HG03469 (cell line): ENCODE measurements at regions not wholly inside any gene's neighbourhood (a gene's known extent, or its start where the extent isn't known, plus 50 kb on each side); places are given as distances from the start of the nearest gene placed in this dataset.
"Not testable (repeated sequence)": the region's sequence is repeated elsewhere in the genome, so short reads cannot be mapped to it uniquely, and the experiment has no call there.

Experiments used
- ATAC-seq: cut with Tn5 transposase; IDR thresholded peaks from one replicate; pipeline ENCODE4 v1.9.1; 2021; ENCODE audit warnings: mild to moderate bottlenecking, moderate library complexity, moderate number of reproducible peaks; ENCODE audit not compliant: unreplicated experiment

DNA sequence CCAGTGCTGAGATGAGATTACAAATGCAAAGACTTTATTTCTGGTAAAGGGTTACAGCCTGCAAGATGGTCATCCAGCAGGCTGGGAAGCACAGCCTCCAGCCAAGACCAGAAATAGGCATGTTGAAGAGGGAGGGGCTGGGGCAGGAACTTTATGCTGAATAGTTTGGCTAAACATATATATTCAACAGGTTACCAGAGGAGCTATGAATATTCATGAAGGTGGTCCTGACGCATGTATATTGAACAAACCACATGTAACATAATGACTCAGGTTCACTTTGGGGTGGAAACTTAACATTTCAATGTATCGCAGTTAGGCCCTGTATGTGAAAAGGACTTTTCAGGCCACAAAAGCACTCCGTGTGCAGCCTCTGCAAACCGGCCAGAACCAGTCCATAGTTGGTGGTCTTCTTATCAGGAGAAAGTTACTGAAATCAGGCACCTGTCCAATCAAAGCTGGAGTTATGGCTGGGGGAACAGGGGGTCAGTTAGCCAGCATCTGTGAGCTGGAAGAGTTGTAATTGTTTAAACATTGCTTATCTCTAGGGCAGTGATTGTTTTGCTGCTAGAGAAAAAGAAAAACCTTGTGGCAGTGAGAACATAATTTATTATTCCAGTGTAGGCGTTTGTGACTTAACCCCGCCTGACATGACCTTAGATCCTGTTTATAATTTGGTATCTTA is 372.9 kb upstream of the AUTS2 start:
- ATAC-seq: no peak

DNA sequence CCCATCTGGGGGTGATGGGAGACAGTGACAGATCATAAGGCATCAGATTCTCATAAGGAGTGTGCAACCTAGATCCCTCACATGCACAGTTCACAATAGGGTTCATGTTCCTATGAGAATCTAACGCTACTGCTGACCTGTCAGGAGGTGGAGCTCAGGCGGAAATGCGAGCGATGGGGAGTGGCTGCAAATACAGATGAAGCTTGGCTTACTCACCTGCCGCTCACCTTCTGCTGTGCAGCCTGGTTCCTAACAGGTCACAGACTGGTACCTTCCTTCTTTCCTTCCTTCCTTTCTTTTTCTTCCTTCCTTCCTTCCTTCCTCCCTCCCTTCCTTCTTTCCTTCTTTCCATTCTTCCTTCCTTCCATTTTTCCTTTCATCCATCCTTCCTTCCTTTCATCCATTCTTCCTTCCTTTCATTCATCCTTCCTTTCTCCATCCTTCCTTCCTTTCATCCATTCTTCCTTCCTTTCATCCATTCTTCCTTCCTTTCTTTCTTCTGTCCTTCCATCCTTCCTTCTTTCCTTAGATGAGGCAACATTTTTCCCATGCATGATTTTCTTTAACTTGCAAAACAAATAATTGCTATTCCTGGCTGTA is 370.0 kb upstream of the AUTS2 start:
- ATAC-seq: no peak

DNA sequence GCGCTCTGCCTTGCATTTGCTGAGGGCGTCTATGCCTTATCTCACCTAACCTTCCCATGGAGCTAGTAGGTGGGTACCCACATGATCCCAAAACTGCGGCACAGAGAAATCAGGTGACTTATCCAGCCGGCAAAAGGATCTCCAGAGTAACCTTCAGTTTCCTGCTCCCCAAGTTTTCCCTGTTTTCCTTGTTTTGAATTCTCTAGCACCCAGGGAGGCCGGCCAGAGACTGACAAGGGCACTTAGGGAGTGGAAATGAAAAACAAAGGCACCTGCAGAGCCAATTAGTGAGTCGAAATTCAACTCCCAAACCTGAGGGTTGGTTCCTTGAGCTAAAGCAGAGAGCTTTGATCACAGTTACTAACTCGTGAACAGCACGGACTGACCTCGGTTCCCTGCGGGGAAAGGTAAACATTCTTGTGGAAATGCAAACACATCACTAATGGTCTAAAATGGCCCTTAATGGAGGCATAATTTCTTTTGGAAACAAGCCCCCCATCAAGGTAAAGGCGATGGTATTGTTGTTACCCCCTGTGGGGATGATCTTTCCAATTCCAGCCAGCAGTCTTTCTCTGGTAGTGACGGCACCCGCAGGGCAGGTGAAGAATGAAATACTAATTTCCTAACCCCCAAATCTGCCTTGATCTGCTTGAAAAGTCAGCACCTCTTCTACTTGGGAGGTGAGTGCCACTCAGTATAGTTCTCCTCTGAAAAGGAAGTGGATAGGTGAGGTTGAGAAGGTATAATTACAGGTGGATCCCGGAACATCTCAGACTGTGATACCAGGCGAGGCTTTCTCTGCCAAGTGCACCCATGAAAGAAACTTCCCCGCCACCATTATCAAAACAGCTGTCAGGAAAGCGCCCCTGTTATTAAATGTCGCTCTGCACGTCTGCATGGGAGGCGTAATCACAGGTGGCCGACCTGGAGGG is 365.6 kb upstream of the AUTS2 start:
- ATAC-seq: no peak

DNA sequence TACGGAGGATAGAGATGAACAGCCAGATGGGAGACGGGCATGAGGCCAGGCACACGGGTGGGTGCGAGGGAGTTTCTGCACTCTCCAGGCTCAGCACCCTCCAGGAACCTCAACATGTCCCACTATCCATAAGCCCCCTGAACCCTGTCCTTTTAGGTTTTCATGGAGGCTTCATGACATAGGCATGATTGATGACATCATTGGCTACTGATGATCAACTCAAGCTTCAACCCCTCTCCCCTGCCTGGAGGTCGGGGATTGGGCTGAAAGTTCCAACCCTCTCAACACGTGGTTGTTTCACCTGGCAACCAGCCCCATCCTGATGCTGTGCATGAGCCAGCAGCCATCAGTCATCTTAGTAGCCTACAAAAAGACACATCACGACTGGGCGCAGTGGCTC is 360.7 kb upstream of the AUTS2 start:
- no peak for ATAC-seq

DNA sequence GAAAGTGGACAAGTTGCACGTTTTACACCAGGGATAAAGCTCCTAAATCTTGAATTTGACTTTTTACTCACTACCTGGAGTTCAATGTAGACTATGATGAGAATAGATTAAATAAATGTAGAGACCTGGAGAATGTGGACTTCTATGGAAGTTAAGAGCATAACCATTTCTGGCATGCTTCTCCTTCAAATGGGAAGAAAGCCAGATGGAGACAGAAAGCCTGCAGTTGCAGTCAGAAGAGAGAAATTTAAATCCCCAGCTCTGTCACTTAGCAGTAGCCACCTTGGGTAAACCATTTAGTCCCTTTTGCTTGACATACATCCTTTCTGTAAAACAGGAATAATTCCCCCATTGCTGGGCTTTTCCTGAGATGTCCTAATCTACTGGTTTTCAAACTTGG is 355.3 kb upstream of the AUTS2 start:
- no peak for ATAC-seq

DNA sequence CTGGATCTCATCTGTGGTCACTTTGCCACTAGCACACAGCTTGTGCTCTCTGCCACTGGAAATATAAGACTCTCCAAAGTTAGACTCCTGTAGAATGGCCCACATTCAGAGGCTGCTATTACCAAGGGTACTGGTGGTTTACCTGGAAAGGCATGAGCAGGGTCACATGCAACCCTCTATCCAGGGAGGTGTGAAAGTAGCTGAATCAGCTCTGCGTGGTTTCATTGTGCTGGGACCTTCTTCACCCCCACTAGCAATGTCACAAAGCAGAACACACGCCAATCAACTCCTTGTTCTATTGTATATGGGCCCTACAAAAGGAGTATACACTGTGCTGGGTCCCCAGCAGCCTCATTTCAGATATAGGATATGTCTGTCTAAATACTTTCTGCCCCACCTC is 353.6 kb upstream of the AUTS2 start:
- no peak for ATAC-seq

DNA sequence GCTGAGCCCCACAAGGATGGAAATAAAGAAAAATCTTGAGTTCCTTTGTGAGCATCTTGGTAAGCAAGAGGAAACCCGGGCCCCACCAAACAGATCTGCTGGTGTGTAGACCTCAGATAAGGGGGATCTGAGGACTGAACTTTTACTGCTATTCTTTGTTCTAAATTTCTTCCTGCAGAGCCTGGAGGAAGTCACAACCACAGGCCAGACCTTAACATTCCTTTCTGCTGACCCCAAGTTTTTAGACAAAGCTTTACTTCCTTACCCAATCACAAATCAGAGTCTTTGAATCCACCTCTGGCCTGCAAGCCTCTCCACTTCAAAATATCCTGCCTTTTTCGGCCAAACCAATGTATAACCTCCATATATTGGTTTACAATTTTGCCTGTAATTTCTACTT is 352.6 kb upstream of the AUTS2 start:
- no peak for ATAC-seq

DNA sequence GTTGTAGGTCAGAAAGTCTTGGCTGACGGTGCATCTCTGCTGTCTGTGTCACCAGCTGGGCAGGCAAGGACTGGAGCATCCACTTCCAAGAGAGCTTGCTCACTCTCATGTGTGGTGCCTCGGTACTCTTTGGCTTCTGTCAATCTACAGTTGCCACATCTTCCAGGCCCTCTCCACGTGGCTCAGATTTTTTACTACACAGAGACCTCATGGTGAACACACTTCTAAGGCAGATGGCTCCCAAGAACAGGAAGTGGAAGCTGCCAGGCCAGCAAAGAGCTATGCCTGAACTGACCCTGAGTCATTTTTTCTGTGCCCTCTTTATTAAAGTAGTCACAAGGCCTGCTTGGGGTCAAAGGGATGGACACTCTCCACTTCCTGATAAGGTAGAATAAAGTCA is 351.5 kb upstream of the AUTS2 start:
- no peak for ATAC-seq

DNA sequence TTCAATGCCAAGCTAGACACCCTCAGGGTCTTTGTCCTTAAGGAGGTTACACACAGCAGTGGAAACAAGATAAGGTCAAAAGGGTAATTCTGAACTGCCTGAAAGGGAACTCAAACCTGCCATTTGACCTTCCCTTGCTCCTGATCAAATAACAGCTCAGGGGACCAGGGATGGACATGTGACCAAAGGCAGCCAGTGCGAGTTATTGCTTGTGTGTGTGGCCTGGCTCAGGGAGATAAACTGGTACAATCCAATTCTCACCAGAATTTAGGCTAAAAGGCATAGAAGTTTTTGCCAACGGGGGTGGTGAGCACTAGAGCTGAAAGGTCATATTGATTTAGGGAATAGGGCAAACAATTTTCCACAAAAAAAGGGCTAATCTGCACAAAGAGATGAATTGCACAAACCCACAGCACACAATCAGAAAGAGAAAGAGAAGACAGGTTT is 349.9 kb upstream of the AUTS2 start:
- ATAC-seq: not testable (repeated sequence)

DNA sequence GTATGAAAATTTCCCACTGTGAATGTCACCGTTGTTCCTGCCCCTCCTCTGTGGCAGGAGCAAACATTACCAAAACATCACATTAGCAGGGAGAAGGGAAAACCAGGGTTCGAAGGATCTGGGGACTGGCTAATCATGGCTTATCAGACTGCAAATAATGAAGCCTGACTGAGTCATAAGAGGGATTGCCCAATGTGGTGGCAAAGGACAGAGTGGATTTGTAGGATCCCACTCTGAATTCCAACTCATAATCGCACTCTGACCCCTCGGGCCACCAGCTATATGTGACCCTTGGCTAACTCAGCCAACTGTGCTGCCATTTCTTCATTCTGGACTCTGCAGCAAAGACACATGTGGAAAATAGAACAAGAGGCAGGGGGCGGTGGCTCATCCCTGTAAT is 347.3 kb upstream of the AUTS2 start:
- ATAC-seq: no peak

DNA sequence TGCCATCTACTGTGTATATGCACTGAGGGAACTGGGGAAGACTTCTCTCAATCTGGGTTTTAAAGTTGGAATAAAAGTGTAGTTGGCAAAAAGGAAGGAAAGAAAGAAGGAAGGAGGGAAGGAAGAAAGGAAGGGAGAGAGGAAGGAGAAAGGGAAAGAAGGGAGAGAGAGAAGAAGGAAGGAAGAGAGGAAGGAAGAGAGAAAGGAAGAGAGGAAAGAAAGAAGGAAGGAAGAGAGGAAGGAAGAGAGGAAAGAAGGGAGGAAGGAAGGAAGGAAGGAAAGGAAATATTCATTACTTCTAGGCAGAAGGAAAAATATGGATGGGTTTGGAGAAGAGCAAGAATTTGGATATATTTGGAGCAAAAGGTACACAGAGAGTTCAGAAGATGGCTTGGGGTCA is 343.6 kb upstream of the AUTS2 start:
- ATAC-seq: no peak

DNA sequence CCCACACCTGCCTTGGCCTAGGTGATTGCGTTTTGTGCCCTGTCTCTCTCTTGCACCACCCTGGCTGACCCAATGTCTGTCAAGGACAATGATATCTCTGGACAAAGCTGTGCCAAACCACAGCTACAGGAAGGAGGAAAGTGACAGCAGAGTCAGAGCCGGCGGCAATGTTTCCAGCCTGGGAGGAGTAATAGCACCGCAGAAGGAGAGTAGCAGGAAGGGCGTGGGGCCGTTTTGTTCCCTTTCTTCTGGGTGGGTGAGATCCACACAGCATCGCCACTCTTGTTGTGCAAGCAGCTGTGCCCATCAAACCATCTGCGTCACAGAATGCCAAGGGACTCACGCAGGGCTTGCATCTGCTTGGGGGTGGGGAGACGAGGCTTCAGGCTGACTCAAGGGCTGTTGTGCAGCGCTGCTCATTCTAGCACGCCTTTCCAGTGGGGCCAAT is 341.6 kb upstream of the AUTS2 start:
- ATAC-seq: no peak

DNA sequence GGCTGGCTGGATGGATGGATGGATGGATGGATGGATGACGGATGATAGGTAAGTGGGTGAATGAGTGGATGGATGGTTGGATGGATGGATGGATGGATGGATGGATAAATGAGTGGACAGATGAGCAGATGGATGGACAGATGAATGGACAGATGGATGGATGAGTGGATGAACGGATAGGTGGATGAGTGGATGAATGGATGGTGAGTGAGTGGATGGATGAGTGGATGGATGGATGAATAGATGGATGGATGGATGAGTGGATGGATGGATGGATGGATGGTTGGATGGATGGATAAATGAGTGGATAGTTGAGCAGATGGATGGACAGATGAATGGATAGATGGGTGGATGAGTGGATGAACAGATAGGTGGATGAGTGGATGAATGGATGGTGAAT is 340.7 kb upstream of the AUTS2 start:
- no peak for ATAC-seq

DNA sequence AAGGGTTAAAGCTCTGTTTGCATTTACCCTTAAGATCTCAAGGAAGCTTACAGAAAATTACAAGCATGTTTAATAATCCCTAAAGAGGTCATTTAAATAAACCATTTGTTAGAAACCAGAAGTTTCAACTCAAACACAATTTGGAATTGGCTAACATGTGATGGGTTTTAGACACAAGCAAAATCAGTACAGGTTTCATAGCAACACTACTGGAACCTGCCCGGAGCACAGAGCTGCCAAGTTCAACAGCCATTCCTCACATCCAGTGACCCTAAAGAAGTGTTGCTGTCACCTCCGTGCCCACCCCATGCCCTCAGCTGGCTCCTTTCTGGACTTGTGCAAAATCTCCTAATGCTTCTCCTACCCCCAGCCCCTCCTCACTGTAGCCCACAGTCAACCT is 338.8 kb upstream of the AUTS2 start:
- no peak for ATAC-seq

DNA sequence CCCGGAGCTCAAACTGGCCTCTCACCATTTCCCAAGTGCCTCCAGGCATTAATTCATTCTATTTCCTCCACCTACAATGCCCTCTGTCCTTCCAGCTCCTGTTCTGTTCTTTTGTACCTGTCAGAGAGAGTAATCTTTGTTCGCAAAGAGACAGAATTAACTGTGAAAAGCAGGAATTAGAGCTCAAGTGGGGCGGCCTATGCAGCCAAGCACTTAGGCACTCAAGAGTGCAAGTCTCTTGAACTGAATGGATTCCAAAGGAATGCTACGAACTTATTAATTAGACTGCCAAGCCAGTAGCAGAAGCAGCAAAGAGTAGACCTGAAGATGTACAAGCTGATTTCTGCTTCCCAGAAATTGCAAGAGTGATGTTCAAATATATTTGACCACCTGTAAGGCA is 338.3 kb upstream of the AUTS2 start:
- ATAC-seq: no peak

DNA sequence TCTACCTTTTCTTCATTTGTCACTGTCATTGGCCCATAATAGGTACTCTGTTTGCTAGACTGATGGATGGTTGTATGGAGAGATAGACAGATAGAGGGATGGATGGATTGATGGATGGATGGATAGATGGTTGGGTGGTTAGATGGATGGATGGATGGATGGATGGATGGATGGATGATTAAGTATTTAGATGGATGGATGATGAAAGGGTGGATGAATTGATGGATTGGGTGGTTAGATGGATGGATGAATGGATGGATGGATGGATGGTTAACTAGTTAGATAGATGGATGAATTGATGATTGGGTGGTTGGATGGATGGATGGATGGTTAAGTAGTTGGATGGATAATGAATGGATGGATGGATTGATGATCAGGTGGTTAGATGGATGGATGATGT is 334.7 kb upstream of the AUTS2 start:
- no peak for ATAC-seq

DNA sequence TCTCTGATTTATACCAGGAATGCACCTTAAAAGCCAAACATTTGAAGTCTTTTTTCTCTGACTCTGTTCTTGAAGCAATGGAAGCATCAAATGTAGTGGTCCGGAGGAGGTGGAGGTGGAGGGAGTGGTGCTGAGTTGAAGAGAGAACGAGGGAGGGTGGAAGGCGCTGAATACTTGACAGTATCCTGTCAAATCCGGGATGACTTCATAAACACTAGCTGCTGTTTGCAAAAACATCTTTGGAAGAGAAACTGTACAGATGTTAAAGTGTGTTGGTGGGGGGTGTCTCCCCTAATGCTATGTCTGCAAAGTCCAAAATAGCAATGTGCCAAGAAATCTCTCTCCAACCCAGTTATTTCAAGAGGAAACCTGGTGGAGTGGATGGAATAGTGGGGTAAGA is 328.5 kb upstream of the AUTS2 start:
- no peak for ATAC-seq

DNA sequence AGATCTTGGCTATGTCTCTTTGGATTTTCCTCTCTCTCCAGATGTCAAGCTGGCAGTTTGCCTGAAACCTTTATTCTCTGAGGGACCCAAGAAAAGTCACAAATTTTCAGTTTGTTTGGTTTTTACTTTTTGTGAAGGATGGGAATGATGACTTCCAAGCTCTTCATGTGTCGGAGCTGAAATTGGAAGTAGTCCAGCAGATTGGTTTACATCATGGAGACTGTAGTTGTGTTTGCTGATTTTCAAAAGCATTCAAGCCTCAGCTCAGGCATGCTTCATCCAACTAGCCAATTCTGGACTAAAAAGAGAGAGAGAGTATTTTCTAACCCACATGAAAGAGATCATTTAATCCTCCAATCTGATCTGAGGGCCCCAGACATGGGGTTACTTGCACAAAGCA is 326.2 kb upstream of the AUTS2 start:
- ATAC-seq: no peak

DNA sequence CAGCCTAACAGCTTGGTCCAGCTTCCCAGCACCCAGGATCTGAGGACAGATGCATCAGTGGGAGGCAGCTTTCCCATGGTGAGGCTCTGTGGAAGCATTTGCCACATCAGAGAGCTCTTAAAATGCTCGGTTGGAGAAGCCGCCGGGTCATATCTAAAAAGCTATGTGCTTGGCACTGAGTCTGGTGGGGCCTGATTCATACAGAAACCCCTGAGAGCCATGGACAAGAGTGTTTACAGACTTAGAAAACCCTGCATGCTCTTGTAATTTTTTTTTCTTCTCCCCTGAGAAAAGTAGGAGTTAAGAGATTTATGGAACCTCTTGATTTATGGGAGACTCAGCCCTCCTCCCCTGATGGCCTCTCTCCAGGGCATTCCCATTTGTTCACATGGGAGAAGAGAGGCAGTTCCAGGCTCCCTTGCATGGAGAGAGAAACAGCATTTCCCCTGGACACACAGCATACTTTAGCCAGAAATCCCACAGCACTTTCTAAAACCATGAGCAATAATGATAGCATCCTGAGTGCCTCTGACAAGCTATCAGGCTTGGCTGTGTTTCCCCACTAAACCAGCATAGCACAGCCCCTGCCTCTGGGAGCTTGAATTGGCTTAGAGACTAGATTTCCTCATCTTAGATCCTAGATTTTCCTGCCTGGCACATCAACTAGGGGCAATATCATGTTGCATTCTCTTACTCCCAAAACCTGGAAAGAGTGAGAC is 322.1 kb upstream of the AUTS2 start:
- no peak for ATAC-seq

DNA sequence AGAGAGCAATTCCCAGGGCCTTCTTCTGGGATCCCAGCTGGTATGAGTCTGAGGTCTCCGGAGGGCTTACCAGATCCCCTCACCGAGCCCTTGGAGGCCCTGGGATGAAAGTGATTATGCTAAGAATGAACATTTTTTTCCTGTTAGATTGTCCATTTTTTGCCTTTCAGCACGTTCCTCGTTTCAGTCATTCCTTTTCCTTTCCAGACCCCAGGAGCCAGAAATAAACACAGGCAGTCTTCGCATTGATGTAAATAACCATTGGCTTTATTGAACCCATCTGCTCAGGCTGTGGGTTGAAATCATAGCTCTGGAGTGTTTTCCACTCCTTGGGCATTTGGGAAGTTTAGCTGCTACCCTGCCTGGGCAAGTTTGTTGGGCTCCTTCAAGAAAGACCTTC is 320.9 kb upstream of the AUTS2 start:
- ATAC-seq: no peak

DNA sequence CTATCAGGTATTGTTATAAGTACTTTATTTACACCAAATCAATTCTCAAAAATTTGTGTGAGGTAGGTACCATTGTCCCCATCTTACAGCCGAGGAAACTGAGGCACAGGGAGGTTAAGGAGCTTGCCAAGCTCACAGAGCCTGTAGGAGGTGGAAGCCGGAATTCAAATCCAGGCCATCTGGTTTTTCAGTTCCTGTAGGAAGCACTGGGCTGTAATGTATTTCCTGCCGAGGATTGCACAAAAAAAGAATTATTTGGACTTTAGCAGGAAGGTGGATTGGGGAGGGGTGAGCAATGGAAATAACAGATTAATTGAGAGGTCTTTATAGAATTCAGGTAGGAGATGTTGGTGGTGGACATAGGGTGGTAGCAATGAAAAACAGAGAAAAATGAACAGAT is 315.3 kb upstream of the AUTS2 start:
- ATAC-seq: no peak
